HG02763 (cell line): ENCODE measurements at regions not wholly inside any gene's neighbourhood (a gene's known extent, or its start where the extent isn't known, plus 50 kb on each side); places are given as distances from the start of the nearest gene placed in this dataset.
"Not testable (repeated sequence)": the region's sequence is repeated elsewhere in the genome, so short reads cannot be mapped to it uniquely, and the experiment has no call there.

Experiments used
- ATAC-seq: cut with Tn5 transposase; IDR thresholded peaks from one replicate; pipeline ENCODE4 v1.9.1; 2021; ENCODE audit warnings: mild to moderate bottlenecking, moderate library complexity; ENCODE audit not compliant: unreplicated experiment

GRCh38 chr11:23797624-23798419, 699.0 kb upstream of the LUZP2 start:
- no peak for ATAC-seq

- ATAC-seq: not testable (repeated sequence)
Measured at GRCh38 chr11:23834306-23834705, 662.5 kb upstream of the LUZP2 start.

- ATAC-seq: no peak
Measured at GRCh38 chr11:23836981-23837380, 659.9 kb upstream of the LUZP2 start.

- no peak for ATAC-seq
Measured at GRCh38 chr11:23840872-23841271, 656.0 kb upstream of the LUZP2 start.

GRCh38 chr11:23846902-23847422, 649.9 kb upstream of the LUZP2 start:
- ATAC-seq: no peak

GRCh38 chr11:23851216-23851615, 645.6 kb upstream of the LUZP2 start:
- no peak for ATAC-seq

- no peak for ATAC-seq
Measured at GRCh38 chr11:23856654-23857053, 640.2 kb upstream of the LUZP2 start.

GRCh38 chr11:23859087-23859486, 637.8 kb upstream of the LUZP2 start:
- ATAC-seq: no peak

GRCh38 chr11:23861615-23862014, 635.2 kb upstream of the LUZP2 start:
- no peak for ATAC-seq

- ATAC-seq: no peak
Measured at GRCh38 chr11:23865341-23865975, 631.4 kb upstream of the LUZP2 start.

GRCh38 chr11:23866641-23867040, 630.2 kb upstream of the LUZP2 start:
- ATAC-seq: no peak

- ATAC-seq: no peak
Measured at GRCh38 chr11:23869671-23870070, 627.2 kb upstream of the LUZP2 start.

- ATAC-seq: no peak
Measured at GRCh38 chr11:23873406-23873805, 623.4 kb upstream of the LUZP2 start.

GRCh38 chr11:23875176-23875850, 621.5 kb upstream of the LUZP2 start:
- no peak for ATAC-seq

- ATAC-seq: not testable (repeated sequence)
Measured at GRCh38 chr11:23883426-23884048, 613.3 kb upstream of the LUZP2 start.

GRCh38 chr11:23884341-23884740, 612.5 kb upstream of the LUZP2 start:
- ATAC-seq: no peak

- no peak for ATAC-seq
Measured at GRCh38 chr11:23885801-23886200, 611.1 kb upstream of the LUZP2 start.

- ATAC-seq: not testable (repeated sequence)
Measured at GRCh38 chr11:23887122-23887521, 609.7 kb upstream of the LUZP2 start.

GRCh38 chr11:23893126-23893525, 603.7 kb upstream of the LUZP2 start:
- ATAC-seq: no peak

GRCh38 chr11:23897453-23898286, 599.2 kb upstream of the LUZP2 start:
- no peak for ATAC-seq
